Skin epidermis (tissue), 12 donors: ENCODE measurements at regions not wholly inside any gene's neighbourhood (a gene's known extent, or its start where the extent isn't known, plus 50 kb on each side); places are given as distances from the start of the nearest gene placed in this dataset.
A peak's percentile ranks its signal among the peaks of the same experiment; 100 is the strongest.

Experiments
- H3K27ac ChIP-seq, 21 experiments: fragments of 200-600 bp; sonication (generic) in 11 of 21; one replicate each; pipeline ENCODE4 v1.5.0; 2020; ENCODE audit warnings: mild to moderate bottlenecking in 3 of 21, inconsistent platforms in 2 of 21, moderate library complexity in 2 of 21
- H3K4me3 ChIP-seq, 7 experiments: fragments of 200-600 bp; sonication (generic) in 2 of 7; one replicate each; pipeline ENCODE4 v1.5.0; 2020; ENCODE audit warnings: inconsistent platforms in 2 of 7, mild to moderate bottlenecking in 2 of 7, moderate library complexity in 1 of 7

GRCh38 chr4:34678431-34678830 is 1565.9 kb downstream of the ARAP2 start:
- no peak overlapping the region for H3K27ac ChIP-seq
- no peak overlapping the region for H3K4me3 ChIP-seq

- Histone ChIP-seq H3K27ac (no peak overlapping the region), H3K4me3 (no peak overlapping the region)
Measured at GRCh38 chr4:34679228-34679627, 1565.1 kb downstream of the ARAP2 start.

- H3K27ac ChIP-seq = no peak overlapping the region
- no peak overlapping the region for H3K4me3 ChIP-seq
Measured at GRCh38 chr4:34709564-34709963, 1534.8 kb downstream of the ARAP2 start.

GRCh38 chr4:34718576-34719245 is 1525.6 kb downstream of the ARAP2 start:
- no peak overlapping the region for H3K4me3 ChIP-seq
- no peak overlapping the region for H3K27ac ChIP-seq

- H3K4me3 ChIP-seq = no peak overlapping the region
- H3K27ac ChIP-seq = no peak overlapping the region
Measured at GRCh38 chr4:34720571-34720970, 1523.7 kb downstream of the ARAP2 start.

GRCh38 chr4:34721835-34722234 is 1522.5 kb downstream of the ARAP2 start:
- H3K4me3 ChIP-seq = no peak overlapping the region
- no peak overlapping the region for H3K27ac ChIP-seq

- H3K4me3 ChIP-seq = no peak overlapping the region
- no peak overlapping the region for H3K27ac ChIP-seq
Measured at GRCh38 chr4:34723605-34724004, 1520.7 kb downstream of the ARAP2 start.

- Histone ChIP-seq H3K4me3 (no peak overlapping the region), H3K27ac (no peak overlapping the region)
Measured at GRCh38 chr4:34724491-34724890, 1519.8 kb downstream of the ARAP2 start.

- Histone ChIP-seq H3K27ac (no peak overlapping the region), H3K4me3 (no peak overlapping the region)
Measured at GRCh38 chr4:34731070-34731469, 1513.2 kb downstream of the ARAP2 start.

GRCh38 chr4:34732176-34732950 is 1512.0 kb downstream of the ARAP2 start:
- Histone ChIP-seq H3K27ac (peak overlapping the region in 1 of 21 experiments; percentile 21), H3K4me3 (no peak overlapping the region)

GRCh38 chr4:34733185-34733941 is 1511.0 kb downstream of the ARAP2 start:
- Histone ChIP-seq H3K4me3 (no peak overlapping the region), H3K27ac (no peak overlapping the region)

GRCh38 chr4:34766935-34767334 is 1477.4 kb downstream of the ARAP2 start:
- no peak overlapping the region for H3K27ac ChIP-seq
- H3K4me3 ChIP-seq = no peak overlapping the region

- Histone ChIP-seq H3K27ac (no peak overlapping the region), H3K4me3 (no peak overlapping the region)
Measured at GRCh38 chr4:34767407-34767806, 1476.9 kb downstream of the ARAP2 start.

GRCh38 chr4:34771632-34772031 is 1472.7 kb downstream of the ARAP2 start:
- Histone ChIP-seq H3K4me3 (no peak overlapping the region), H3K27ac (no peak overlapping the region)

GRCh38 chr4:34790131-34790530 is 1454.2 kb downstream of the ARAP2 start:
- no peak overlapping the region for H3K27ac ChIP-seq
- no peak overlapping the region for H3K4me3 ChIP-seq

GRCh38 chr4:34791209-34791608 is 1453.1 kb downstream of the ARAP2 start:
- H3K4me3 ChIP-seq = no peak overlapping the region
- no peak overlapping the region for H3K27ac ChIP-seq

- Histone ChIP-seq H3K4me3 (no peak overlapping the region), H3K27ac (no peak overlapping the region)
Measured at GRCh38 chr4:34800953-34801352, 1443.4 kb downstream of the ARAP2 start.

- H3K4me3 ChIP-seq = no peak overlapping the region
- no peak overlapping the region for H3K27ac ChIP-seq
Measured at GRCh38 chr4:34814266-34814665, 1430.0 kb downstream of the ARAP2 start.

GRCh38 chr4:34824515-34824914 is 1419.8 kb downstream of the ARAP2 start:
- H3K4me3 ChIP-seq = no peak overlapping the region

GRCh38 chr4:34826660-34827059 is 1417.7 kb downstream of the ARAP2 start:
- Histone ChIP-seq H3K27ac (no peak overlapping the region), H3K4me3 (no peak overlapping the region)

More at GRCh38 chr4:34824515-34824914, 1419.8 kb downstream of the ARAP2 start:
- H3K27ac ChIP-seq = no peak overlapping the region

GRCh38 chr4:34845926-34846325 is 1398.4 kb downstream of the ARAP2 start:
- no peak overlapping the region for H3K4me3 ChIP-seq

More at GRCh38 chr4:34845926-34846325, 1398.4 kb downstream of the ARAP2 start:
- no peak overlapping the region for H3K27ac ChIP-seq
